Muscle of leg (tissue), 3 donors: ENCODE measurements at regions not wholly inside any gene's neighbourhood (a gene's known extent, or its start where the extent isn't known, plus 50 kb on each side); places are given as distances from the start of the nearest gene placed in this dataset.

Experiments used
- DNase-seq: peaks from one replicate; pipeline ENCODE4 v3.0.0; 2013
- H3K27ac ChIP-seq: one replicate; pipeline ENCODE4 v1.5.1; 2013; ENCODE audit warnings: mild to moderate bottlenecking, low read length, control low read depth
- H3K27me3 ChIP-seq: one replicate; pipeline ENCODE4 v1.6.1; 2013; ENCODE audit warnings: low read length; ENCODE audit not compliant: control insufficient read depth, insufficient read depth
- H3K36me3 ChIP-seq: one replicate; pipeline ENCODE4 v1.6.1; 2013; ENCODE audit warnings: low read length; ENCODE audit not compliant: control insufficient read depth, insufficient read depth
- H3K4me1 ChIP-seq: one replicate; pipeline ENCODE4 v1.6.1; 2013; ENCODE audit warnings: low read length; ENCODE audit not compliant: control insufficient read depth, insufficient read depth
- H3K4me3 ChIP-seq: one replicate; pipeline ENCODE4 v1.5.1; 2013; ENCODE audit warnings: low read length, control low read depth
- H3K9me3 ChIP-seq: replicated peaks from 2 replicates; pipeline ENCODE4 v1.6.1; 2013; ENCODE audit warnings: low read depth, low read length; ENCODE audit not compliant: control insufficient read depth
- WGBS: methylation state at CpG from one replicate; pipeline ENCODE4 v1.1.5; 2013; ENCODE audit warnings: missing lambda C conversion rate; ENCODE audit not compliant: insufficient coverage; 5-methylcytosine and 5-hydroxymethylcytosine counted together

DNA sequence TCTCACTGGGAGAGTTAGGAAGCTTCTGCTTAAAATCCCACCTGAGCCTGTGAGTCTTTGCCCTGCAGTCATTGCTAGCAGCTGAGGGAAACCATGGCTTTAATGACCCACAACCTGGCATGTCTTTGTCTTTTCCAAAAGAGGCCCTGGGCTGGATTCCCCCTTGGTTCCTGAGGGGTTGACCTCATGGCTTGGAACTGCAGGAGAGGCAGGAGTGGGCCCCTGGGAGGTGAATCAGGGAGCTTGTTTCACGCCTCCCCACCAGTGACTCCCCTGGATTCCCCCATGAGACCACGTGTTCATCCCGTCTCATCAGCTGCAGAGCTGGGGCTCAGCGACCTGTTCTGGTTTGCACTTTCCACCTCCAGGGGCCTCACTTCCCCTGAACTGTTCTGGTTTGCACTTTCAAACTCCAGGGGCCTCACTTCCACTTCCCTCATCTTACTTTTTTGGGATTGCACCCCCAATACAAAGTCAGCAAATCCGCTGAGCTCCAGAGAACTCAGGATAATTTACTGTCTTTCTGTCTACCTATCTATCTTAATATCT lies 58.5 kb upstream of the TMEM18 start:
- Histone ChIP-seq H3K4me1 (peaks cover 4% of the 10 kb centered on the region), H3K9me3 (no peaks in the 10 kb centered on the region), H3K4me3 (no peak overlapping the region), H3K27ac (no peak overlapping the region), H3K27me3 (peaks cover 1% of the 10 kb centered on the region), H3K36me3 (no peaks in the 10 kb centered on the region)
- DNase-seq: no peak
- 7% methylated on average over 3 of the region's 5 CpGs for WGBS

DNA sequence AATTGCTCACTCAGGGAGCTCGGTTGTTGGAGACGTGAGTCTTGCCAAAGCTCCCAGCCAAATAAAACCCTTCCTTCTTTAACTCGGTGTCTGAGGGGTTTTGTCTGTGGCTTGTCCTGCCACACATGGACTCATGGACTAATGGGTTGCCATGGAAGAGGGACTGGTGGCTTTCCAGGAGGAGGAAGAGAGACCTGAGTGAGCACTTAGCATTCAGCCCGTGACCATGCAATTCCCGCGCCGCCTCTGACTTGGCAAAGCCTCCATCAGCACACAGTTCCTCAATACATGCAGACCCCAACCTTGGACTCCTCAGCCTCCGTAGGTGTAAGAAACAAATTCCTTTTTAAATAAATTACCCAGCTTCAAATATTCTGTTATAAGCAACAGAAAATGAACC lies 57.3 kb upstream of the TMEM18 start:
- H3K36me3 ChIP-seq: no peaks in the 10 kb centered on the region
- no peaks in the 10 kb centered on the region for H3K27me3 ChIP-seq
- DNase-seq: no peak
- WGBS: no CpG with 5 or more reads among the region's 8 CpGs
- H3K4me1 ChIP-seq: no peaks in the 10 kb centered on the region
- no peak overlapping the region for H3K4me3 ChIP-seq
- no peak overlapping the region for H3K27ac ChIP-seq
- no peaks in the 10 kb centered on the region for H3K9me3 ChIP-seq

DNA sequence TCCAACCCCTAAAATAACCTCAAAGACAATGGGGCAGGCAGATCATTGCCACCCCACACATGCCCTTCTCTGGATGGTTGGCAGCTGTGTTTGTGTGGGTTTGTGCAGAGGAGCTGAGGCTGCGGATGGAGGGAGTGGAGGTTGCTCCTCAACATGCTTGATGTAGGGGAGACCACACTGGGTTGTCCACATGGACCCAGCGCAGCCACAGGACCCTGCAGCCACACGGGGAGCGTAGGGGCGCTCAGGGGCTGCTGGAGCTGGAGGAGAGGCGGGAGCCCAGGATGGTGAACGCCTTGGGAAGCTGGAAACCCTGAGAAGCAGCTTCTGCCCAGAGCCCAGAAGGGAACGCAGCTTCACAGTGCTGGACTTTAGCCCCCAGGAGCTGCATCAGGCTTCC lies 56.3 kb upstream of the TMEM18 start:
- H3K27me3 ChIP-seq: no peaks in the 10 kb centered on the region
- H3K27ac ChIP-seq: no peak overlapping the region
- no peak overlapping the region for H3K4me3 ChIP-seq
- H3K9me3 ChIP-seq: no peaks in the 10 kb centered on the region
- no peaks in the 10 kb centered on the region for H3K4me1 ChIP-seq
- no peaks in the 10 kb centered on the region for H3K36me3 ChIP-seq
- WGBS: 95% methylated on average over 8 of the region's 8 CpGs
- no peak for DNase-seq

DNA sequence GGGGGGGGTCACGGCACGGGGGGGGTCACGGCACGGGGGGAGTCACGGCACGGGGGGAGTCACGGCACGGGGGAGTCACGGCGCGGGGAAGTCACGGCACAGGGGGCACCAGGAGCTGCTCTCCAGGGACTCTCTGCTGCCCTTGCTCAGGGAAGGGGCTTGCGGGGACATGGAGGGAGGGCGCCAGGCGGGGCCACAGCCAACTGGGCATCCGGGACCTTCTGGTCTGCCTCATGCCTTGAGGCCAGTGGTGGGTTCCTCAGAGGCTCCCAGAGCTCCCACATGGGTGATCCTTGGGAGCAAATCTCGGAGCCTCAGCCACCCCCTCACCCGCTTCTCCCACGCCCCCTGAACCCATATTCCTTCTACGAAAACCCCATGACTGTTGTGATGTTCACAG lies 55.8 kb upstream of the TMEM18 start:
- Histone ChIP-seq H3K27ac (no peak overlapping the region), H3K36me3 (no peaks in the 10 kb centered on the region), H3K4me3 (no peak overlapping the region), H3K9me3 (no peaks in the 10 kb centered on the region), H3K4me1 (no peaks in the 10 kb centered on the region), H3K27me3 (no peaks in the 10 kb centered on the region)
- WGBS: 97% methylated on average over 9 of the region's 20 CpGs
- no peak for DNase-seq

DNA sequence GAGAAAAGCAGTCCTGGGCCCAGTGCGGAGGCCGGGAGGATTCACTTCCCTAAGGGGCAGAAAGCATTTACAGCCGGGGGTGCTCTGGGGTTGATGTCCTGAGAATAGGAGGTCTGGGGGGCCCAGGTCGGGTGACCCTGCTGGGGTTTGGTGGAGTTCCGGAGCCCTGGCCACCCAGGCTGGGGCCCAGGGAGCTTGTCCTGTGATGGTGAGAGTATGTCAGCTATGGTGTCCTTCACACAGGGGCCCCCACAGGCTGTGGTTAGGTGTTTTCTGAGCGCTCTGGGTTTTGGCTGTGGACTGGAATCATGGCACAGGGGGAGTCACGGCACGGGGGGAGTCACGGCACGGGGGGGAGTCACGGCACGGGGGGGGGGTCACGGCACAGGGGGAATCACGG lies 54.5 kb upstream of the TMEM18 start:
- H3K9me3 ChIP-seq: no peaks in the 10 kb centered on the region
- H3K36me3 ChIP-seq: no peaks in the 10 kb centered on the region
- no peak overlapping the region for H3K4me3 ChIP-seq
- no peak for DNase-seq
- no peaks in the 10 kb centered on the region for H3K4me1 ChIP-seq
- H3K27ac ChIP-seq: no peak overlapping the region
- H3K27me3 ChIP-seq: no peaks in the 10 kb centered on the region
- WGBS: 67% methylated on average over 1 of the region's 14 CpGs

DNA sequence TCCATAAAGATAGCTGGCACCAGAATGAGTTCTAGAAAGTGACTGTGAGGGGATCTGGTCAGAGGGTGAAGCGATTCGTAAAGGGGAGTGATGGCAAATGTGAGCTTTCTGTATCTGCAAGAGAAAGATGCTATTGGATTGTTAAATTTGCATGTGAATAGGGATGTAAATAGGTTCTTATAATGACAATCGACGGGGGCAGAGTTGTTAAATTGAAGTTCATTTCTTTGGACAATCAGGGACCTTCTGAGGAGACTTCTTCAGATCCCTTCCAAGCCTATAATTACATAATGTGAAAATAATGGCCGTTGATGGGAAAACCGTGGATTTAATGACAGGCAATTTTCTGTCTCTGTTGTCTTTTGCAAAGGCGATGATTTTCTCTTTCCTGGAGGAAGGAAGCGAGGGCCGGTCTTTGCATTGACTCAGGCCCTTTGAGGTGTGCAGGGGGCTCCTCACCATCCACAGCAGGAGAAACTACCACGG lies 52.2 kb upstream of the TMEM18 start:
- no peaks in the 10 kb centered on the region for H3K9me3 ChIP-seq
- no peak for DNase-seq
- no peak overlapping the region for H3K27ac ChIP-seq
- no peaks in the 10 kb centered on the region for H3K36me3 ChIP-seq
- H3K4me3 ChIP-seq: no peak overlapping the region
- H3K4me1 ChIP-seq: no peaks in the 10 kb centered on the region
- H3K27me3 ChIP-seq: no peaks in the 10 kb centered on the region
- WGBS: 8% methylated on average over 2 of the region's 10 CpGs

DNA sequence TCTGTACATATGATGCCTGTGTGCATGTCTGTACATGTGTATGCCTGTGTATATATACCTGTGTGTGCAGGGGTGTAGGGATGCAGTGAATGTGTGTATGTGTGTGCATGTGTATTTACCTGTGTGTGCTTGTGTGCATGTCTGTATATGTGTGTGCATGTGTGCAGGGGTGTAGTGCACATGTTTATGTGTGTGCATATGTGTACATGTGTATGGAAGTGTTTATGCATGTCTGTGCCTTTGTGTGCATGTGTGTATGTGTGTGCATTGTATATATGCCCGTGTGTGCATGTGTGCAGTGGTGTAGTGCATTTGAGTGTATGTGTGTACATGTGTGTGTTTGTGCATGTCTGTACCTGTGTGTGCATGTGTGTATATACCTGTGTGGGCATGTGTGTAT lies 51.0 kb upstream of the TMEM18 start:
- Histone ChIP-seq H3K4me1 (no peaks in the 10 kb centered on the region), H3K27ac (no peak overlapping the region), H3K27me3 (no peaks in the 10 kb centered on the region), H3K36me3 (no peaks in the 10 kb centered on the region), H3K9me3 (no peaks in the 10 kb centered on the region), H3K4me3 (no peak overlapping the region)
- 90% methylated on average over 1 of the region's 1 CpG for WGBS
- no peak for DNase-seq

DNA sequence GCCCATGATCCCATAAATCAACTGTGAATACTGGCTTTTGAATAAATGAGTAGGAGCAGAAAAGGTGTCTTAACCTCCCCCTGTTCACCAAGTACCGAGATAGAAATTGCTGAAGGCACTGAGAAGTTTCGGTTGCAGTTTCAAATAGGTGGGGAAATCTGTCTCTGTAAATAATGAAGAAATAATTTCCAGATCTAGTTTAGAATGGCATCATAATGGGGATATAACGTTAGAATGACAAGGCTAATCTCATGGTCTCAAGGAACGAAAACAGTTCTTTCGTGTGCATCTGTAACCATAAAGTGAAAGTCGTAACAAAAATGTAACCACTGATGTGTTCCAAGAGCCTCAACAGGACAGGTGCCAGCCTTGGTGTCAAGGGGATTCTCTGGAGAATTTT lies 49.9 kb upstream of the TMEM18 start:
- Histone ChIP-seq H3K27ac (no peak overlapping the region), H3K4me3 (no peak overlapping the region), H3K36me3 (no peaks in the 10 kb centered on the region), H3K9me3 (no peaks in the 10 kb centered on the region), H3K27me3 (no peaks in the 10 kb centered on the region), H3K4me1 (no peaks in the 10 kb centered on the region)
- no peak for DNase-seq
- WGBS: 57% methylated on average over 1 of the region's 6 CpGs
